WERI-Rb-1 (cell line): ENCODE measurements at regions not wholly inside any gene's neighbourhood (a gene's known extent, or its start where the extent isn't known, plus 50 kb on each side); places are given as distances from the start of the nearest gene placed in this dataset.

Experiments used
- DNase-seq: peaks from one replicate; pipeline ENCODE4 v3.0.0-alpha.2; 2020
- H3K27ac ChIP-seq: fragments of 250-450 bp; sonication (Bioruptor Pico); 2 replicates; pipeline ENCODE4 v1.5.1; 2020; ENCODE audit warnings: mild to moderate bottlenecking, moderate library complexity
- H3K27me3 ChIP-seq: fragments of 250-450 bp; sonication (Bioruptor Pico); 2 replicates; pipeline ENCODE4 v1.5.1; 2021; ENCODE audit warnings: mild to moderate bottlenecking, low read depth, moderate library complexity; ENCODE audit not compliant: insufficient read depth, severe bottlenecking
- H3K36me3 ChIP-seq: fragments of 250-450 bp; sonication (Bioruptor Pico); 2 replicates; pipeline ENCODE4 v1.5.1; 2020; ENCODE audit warnings: mild to moderate bottlenecking, moderate library complexity
- H3K4me3 ChIP-seq: 2 replicates; pipeline ENCODE4 v1.5.1; 2011; ENCODE audit warnings: low read depth, mild to moderate bottlenecking, control low read depth, low read length
- H3K9me3 ChIP-seq: fragments of 250-450 bp; sonication (Bioruptor Pico); 2 replicates; pipeline ENCODE4 v1.5.1; 2021; ENCODE audit warnings: mild to moderate bottlenecking, moderate library complexity; ENCODE audit not compliant: severe bottlenecking
- CTCF ChIP-seq: IDR thresholded peaks from 2 replicates; pipeline ENCODE4 v1.5.1; 2011; ENCODE audit warnings: low read depth, mild to moderate bottlenecking, control low read depth, inconsistent platforms, low read length

GRCh38 chr1:8093221-8093980 lies 67.3 kb upstream of the ERRFI1 start:
- DNase-seq: no peak
- Histone ChIP-seq H3K9me3 (no peaks in the 10 kb centered on the region), H3K36me3 (no peaks in the 10 kb centered on the region), H3K4me3 (no peak overlapping the region), H3K27me3 (no peaks in the 10 kb centered on the region), H3K27ac (no peak overlapping the region)
- TF ChIP-seq CTCF: no peak

- H3K27ac ChIP-seq: no peak overlapping the region
- no peak overlapping the region for H3K4me3 ChIP-seq
Measured at GRCh38 chr1:8092657-8093056, 66.5 kb upstream of the ERRFI1 start.

GRCh38 chr1:8091691-8092090 lies 65.6 kb upstream of the ERRFI1 start:
- H3K27me3 ChIP-seq: no peaks in the 10 kb centered on the region
- H3K9me3 ChIP-seq: no peaks in the 10 kb centered on the region
- H3K36me3 ChIP-seq: no peaks in the 10 kb centered on the region
- no peak for DNase-seq
- H3K4me3 ChIP-seq: no peak overlapping the region
- TF ChIP-seq CTCF: no peak
- no peak overlapping the region for H3K27ac ChIP-seq

More at GRCh38 chr1:8092657-8093056, 66.5 kb upstream of the ERRFI1 start:
- H3K36me3 ChIP-seq: no peaks in the 10 kb centered on the region
- no peaks in the 10 kb centered on the region for H3K9me3 ChIP-seq
- TF ChIP-seq CTCF: no peak
- no peak for DNase-seq
- no peaks in the 10 kb centered on the region for H3K27me3 ChIP-seq

- Histone ChIP-seq H3K4me3 (no peak overlapping the region), H3K27me3 (no peaks in the 10 kb centered on the region), H3K36me3 (no peaks in the 10 kb centered on the region), H3K9me3 (no peaks in the 10 kb centered on the region), H3K27ac (no peak overlapping the region)
- DNase-seq: no peak
- TF ChIP-seq CTCF: no peak
Measured at GRCh38 chr1:8090241-8090702, 64.2 kb upstream of the ERRFI1 start.

GRCh38 chr1:8089535-8090228 lies 63.6 kb upstream of the ERRFI1 start:
- H3K4me3 ChIP-seq: no peak overlapping the region
- H3K9me3 ChIP-seq: no peaks in the 10 kb centered on the region
- no peaks in the 10 kb centered on the region for H3K27me3 ChIP-seq
- no peaks in the 10 kb centered on the region for H3K36me3 ChIP-seq
- no peak for DNase-seq
- no peak overlapping the region for H3K27ac ChIP-seq
- TF ChIP-seq CTCF: no peak
